ENCODE measurements at regions not wholly inside any gene's neighbourhood (a gene's known extent, or its start where the extent isn't known, plus 50 kb on each side); places are given as distances from the start of the nearest gene placed in this dataset.
A peak's percentile ranks its signal among the peaks of the same experiment; 100 is the strongest.

GRCh38 chr13:83219832-83220231 lies 662.4 kb downstream of the SLITRK1 start:
- no peak for DNase-seq (ENCODE audit: low read depth)

GRCh38 chr13:83216479-83217245 lies 665.6 kb downstream of the SLITRK1 start:
- peak; percentile 72 for DNase-seq (ENCODE audit: low read depth)

GRCh38 chr13:83215627-83216026 lies 666.6 kb downstream of the SLITRK1 start:
- DNase-seq (ENCODE audit: low read depth): peak; percentile 79

- DNase-seq (ENCODE audit: low read depth): peak; percentile 30
These were observed 667.8 kb downstream of the SLITRK1 start for GRCh38 chr13:83214452-83214851.

GRCh38 chr13:83211301-83211700 lies 671.0 kb downstream of the SLITRK1 start:
- DNase-seq (ENCODE audit: low read depth): peak; percentile 57

- DNase-seq (ENCODE audit: low read depth): no peak
These were observed 677.4 kb downstream of the SLITRK1 start for GRCh38 chr13:83204886-83205285.

- DNase-seq (ENCODE audit: low read depth): no peak
These were observed 680.8 kb downstream of the SLITRK1 start for GRCh38 chr13:83201506-83201905.

GRCh38 chr13:83197316-83197715 lies 685.0 kb downstream of the SLITRK1 start:
- no peak for DNase-seq (ENCODE audit: low read depth)

- peak; percentile 1 for DNase-seq (ENCODE audit: low read depth)
These were observed 692.3 kb downstream of the SLITRK1 start for GRCh38 chr13:83190020-83190419.

- peak; percentile 52 for DNase-seq (ENCODE audit: low read depth)
These were observed 697.5 kb downstream of the SLITRK1 start for GRCh38 chr13:83184819-83185218.

- no peak for DNase-seq (ENCODE audit: low read depth)
These were observed 698.2 kb downstream of the SLITRK1 start for GRCh38 chr13:83184150-83184475.

- no peak for DNase-seq (ENCODE audit: low read depth)
These were observed 698.7 kb downstream of the SLITRK1 start for GRCh38 chr13:83183439-83184149.

GRCh38 chr13:83182845-83183244 lies 699.4 kb downstream of the SLITRK1 start:
- no peak for DNase-seq (ENCODE audit: low read depth)

- DNase-seq (ENCODE audit: low read depth): no peak
These were observed 704.3 kb downstream of the SLITRK1 start for GRCh38 chr13:83178008-83178407.

GRCh38 chr13:83168590-83168989 lies 713.7 kb downstream of the SLITRK1 start:
- no peak for DNase-seq (ENCODE audit: low read depth)

- no peak for DNase-seq (ENCODE audit: low read depth)
These were observed 715.1 kb downstream of the SLITRK1 start for GRCh38 chr13:83167203-83167602.

- no peak for DNase-seq (ENCODE audit: low read depth)
These were observed 715.7 kb downstream of the SLITRK1 start for GRCh38 chr13:83166550-83166949.

GRCh38 chr13:83162493-83162892 lies 719.8 kb downstream of the SLITRK1 start:
- no peak for DNase-seq (ENCODE audit: low read depth)

- no peak for DNase-seq (ENCODE audit: low read depth)
These were observed 728.4 kb downstream of the SLITRK1 start for GRCh38 chr13:83153848-83154247.

GRCh38 chr13:83151308-83151660 lies 731.0 kb downstream of the SLITRK1 start:
- peak; percentile 18 for DNase-seq (ENCODE audit: low read depth)

- no peak for DNase-seq (ENCODE audit: low read depth)
These were observed 731.5 kb downstream of the SLITRK1 start for GRCh38 chr13:83150616-83151307.

- DNase-seq (ENCODE audit: low read depth): no peak
These were observed 745.6 kb downstream of the SLITRK1 start for GRCh38 chr13:83136660-83137059.

GRCh38 chr13:83125791-83126190 lies 756.5 kb downstream of the SLITRK1 start:
- no peak for DNase-seq (ENCODE audit: low read depth)

All from ELR (cell line).